Spleen (tissue), 11 donors: ENCODE measurements at regions not wholly inside any gene's neighbourhood (a gene's known extent, or its start where the extent isn't known, plus 50 kb on each side); places are given as distances from the start of the nearest gene placed in this dataset.

Source experiments
- DNase-seq: peaks from one replicate; pipeline ENCODE4 v3.0.0-alpha.2; 2020
- H3K27ac ChIP-seq, 8 donors: fragments of 200-600 bp; sonication (generic) in 7 of 8; 1 replicate in 4 of 8; 2 replicates in 4 of 8; pipeline versions ENCODE4 v1.5.0 to v1.8.0; 2016 to 2021; ENCODE audit warnings: inconsistent platforms in 4 of 8, mild to moderate bottlenecking in 4 of 8, moderate library complexity in 1 of 8
- H3K27me3 ChIP-seq, 7 donors: fragments of 200-600 bp; sonication (generic) in 6 of 7; replicated peaks in 1 of 7; 1 replicate in 4 of 7; 2 replicates in 3 of 7; pipeline versions ENCODE4 v1.5.0 to v1.8.0; 2016 to 2021; ENCODE audit warnings: inconsistent platforms in 3 of 7, mild to moderate bottlenecking in 1 of 7
- H3K36me3 ChIP-seq, 6 donors: fragments of 200-600 bp; sonication (generic) in 5 of 6; 1 replicate in 4 of 6; 2 replicates in 2 of 6; pipeline versions ENCODE4 v1.5.0 to v1.8.0; 2016 to 2021; ENCODE audit warnings: inconsistent platforms in 2 of 6
- H3K4me1 ChIP-seq, 6 donors: fragments of 200-600 bp; sonication (generic) in 5 of 6; 1 replicate in 3 of 6; 2 replicates in 3 of 6; pipeline versions ENCODE4 v1.5.0 to v1.8.0; 2016 to 2021; ENCODE audit warnings: inconsistent platforms in 3 of 6
- H3K4me3 ChIP-seq, 8 donors: fragments of 200-600 bp; sonication (generic) in 7 of 8; 1 replicate in 4 of 8; 2 replicates in 4 of 8; pipeline versions ENCODE4 v1.5.0 to v1.8.0; 2016 to 2021; ENCODE audit warnings: inconsistent platforms in 4 of 8, mild to moderate bottlenecking in 4 of 8, moderate library complexity in 2 of 8
- H3K9me3 ChIP-seq, 8 donors: fragments of 200-600 bp; sonication (generic) in 7 of 8; 1 replicate in 4 of 8; 2 replicates in 4 of 8; pipeline versions ENCODE4 v1.5.0 to v1.8.0; 2016 to 2021; ENCODE audit warnings: inconsistent platforms in 4 of 8
- POLR2A ChIP-seq, 3 donors: fragments of 450-650 bp; IDR thresholded peaks; one replicate each; pipeline ENCODE4 v1.5.1; 2017; ENCODE audit warnings: antibody characterized with exemption in 3 of 3, mild to moderate bottlenecking in 1 of 3
- POLR2AphosphoS5 ChIP-seq, 3 donors: sonication (generic); formaldehyde crosslinking; IDR thresholded peaks; one replicate each; pipeline ENCODE4 v1.5.1; 2017; ENCODE audit warnings: antibody characterized with exemption in 3 of 3
- whole genome bisulfite sequencing, 5 donors: extraction: QIAGEN DNeasy Blood & Tissue Kit in 3 of 5; methylation state at CpG; one replicate each; pipeline versions ENCODE4 v1.1.5 to v1.1.7; 2013 to 2018; 5-methylcytosine and 5-hydroxymethylcytosine counted together
- intact Hi-C: fragments of 100-400 bp; cut with DNase I; formaldehyde crosslinking; loops from one replicate; pipeline ENCODE4 v1.15.0; 2023; ENCODE audit warnings: low total_unique reads
- TF ChIP-seq, protein P1 (sequence below), 11 experiments: fragments of 200-600 bp in 7 of 11; fragments of 450-650 bp in 4 of 11; sonication (generic) in 4 of 11; IDR thresholded peaks in 8 of 11; conservative IDR thresholded peaks in 3 of 11; 1 replicate in 7 of 11; 2 replicates in 4 of 11; pipeline versions ENCODE4 v1.4.0 to v1.8.0; 2016 to 2021; ENCODE audit warnings: antibody characterized with exemption in 11 of 11, inconsistent platforms in 4 of 11, mild to moderate bottlenecking in 1 of 11
- donor health status: healthy with polysubstance abuse.
- donor health status: DM: no; HTN: no; CAD: no; lungs with moderate emphysema.
- donor health status: DM: no; HTN: no; CAD: no.
- donor health status: Bipolar disorder and iron deficiency.
- donor health status: healthy.
- donor health status: DM: no; HTN: no; CAD: no.
- donor health status: DM: yes; HTN: yes; CAD: no.

DNA sequence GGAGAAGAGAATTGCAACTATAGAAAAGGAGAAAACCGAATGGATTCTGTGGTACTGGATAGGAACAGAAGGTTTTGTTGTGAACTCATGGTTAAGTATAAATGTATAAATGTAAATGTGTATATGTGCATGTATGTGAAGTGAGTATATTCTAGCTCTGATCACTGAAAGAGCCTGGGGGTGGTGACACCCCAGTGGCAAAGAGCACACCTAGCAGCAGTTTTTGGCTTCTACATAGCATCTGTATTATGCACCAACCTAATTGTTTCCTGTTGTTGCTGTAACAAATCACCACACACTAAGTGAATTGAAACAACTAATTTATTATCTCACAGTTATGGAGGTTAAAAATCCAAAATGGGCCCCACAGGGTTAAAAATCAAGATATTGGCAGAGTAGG lies 455.4 kb downstream of the RPS24 start:
- intact Hi-C loops, result no loop called here
- H3K36me3 ChIP-seq, result no peaks in the 10 kb centered on the region
- peaks cover 0 to 38% (median 18%) of the 10 kb centered on the region in 8 donors for H3K9me3 ChIP-seq
- 65 to 78% (median 74%) methylated on average over 1 of the region's 1 CpG for WGBS, 5 donors
- no peaks in the 10 kb centered on the region for H3K4me1 ChIP-seq
- DNase-seq, result no peak
- no peak overlapping the region for H3K27ac ChIP-seq
- no peaks in the 10 kb centered on the region for H3K27me3 ChIP-seq
- H3K4me3 ChIP-seq, result no peak overlapping the region
- TF ChIP-seq POLR2AphosphoS5 (IDR thresholded peaks at IDR 0.05) (no peak), POLR2A (IDR thresholded peaks at IDR 0.05) (no peak)
- TF ChIP-seq, protein P1, sequence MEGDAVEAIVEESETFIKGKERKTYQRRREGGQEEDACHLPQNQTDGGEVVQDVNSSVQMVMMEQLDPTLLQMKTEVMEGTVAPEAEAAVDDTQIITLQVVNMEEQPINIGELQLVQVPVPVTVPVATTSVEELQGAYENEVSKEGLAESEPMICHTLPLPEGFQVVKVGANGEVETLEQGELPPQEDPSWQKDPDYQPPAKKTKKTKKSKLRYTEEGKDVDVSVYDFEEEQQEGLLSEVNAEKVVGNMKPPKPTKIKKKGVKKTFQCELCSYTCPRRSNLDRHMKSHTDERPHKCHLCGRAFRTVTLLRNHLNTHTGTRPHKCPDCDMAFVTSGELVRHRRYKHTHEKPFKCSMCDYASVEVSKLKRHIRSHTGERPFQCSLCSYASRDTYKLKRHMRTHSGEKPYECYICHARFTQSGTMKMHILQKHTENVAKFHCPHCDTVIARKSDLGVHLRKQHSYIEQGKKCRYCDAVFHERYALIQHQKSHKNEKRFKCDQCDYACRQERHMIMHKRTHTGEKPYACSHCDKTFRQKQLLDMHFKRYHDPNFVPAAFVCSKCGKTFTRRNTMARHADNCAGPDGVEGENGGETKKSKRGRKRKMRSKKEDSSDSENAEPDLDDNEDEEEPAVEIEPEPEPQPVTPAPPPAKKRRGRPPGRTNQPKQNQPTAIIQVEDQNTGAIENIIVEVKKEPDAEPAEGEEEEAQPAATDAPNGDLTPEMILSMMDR (IDR thresholded peaks at IDR 0.05 in 8 of 11, conservative IDR thresholded peaks at IDR 0.05 in 3 of 11), result no peak

DNA sequence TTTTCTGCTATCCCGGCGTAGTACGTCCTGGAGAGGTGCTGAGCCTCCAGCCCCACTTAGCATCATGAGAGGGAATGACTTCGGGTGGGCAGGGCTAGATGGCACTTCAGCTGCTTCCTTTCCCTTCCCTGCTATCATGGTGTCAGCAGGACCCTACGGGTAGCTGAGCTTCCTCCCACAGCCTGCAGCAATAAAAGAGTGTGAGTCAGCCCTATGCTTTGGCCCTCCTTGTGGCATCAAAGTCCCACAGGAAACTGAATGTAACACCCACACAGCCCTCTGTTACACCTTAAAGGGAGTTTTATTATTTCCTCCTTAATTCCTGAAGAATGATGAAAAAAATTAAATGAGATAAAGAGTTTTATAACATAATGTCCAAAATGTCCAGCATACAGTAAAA lies 458.1 kb downstream of the RPS24 start:
- intact Hi-C loops, result no loop called here
- no peak for DNase-seq
- H3K9me3 ChIP-seq, result peaks cover 0 to 38% (median 18%) of the 10 kb centered on the region in 8 donors
- TF ChIP-seq POLR2A (IDR thresholded peaks at IDR 0.05) (no peak), POLR2AphosphoS5 (IDR thresholded peaks at IDR 0.05) (no peak)
- TF ChIP-seq, protein P1 (IDR thresholded peaks at IDR 0.05 in 8 of 11, conservative IDR thresholded peaks at IDR 0.05 in 3 of 11), result no peak
- no peak overlapping the region for H3K4me3 ChIP-seq
- H3K4me1 ChIP-seq, result no peaks in the 10 kb centered on the region
- H3K27ac ChIP-seq, result no peak overlapping the region
- 22 to 77% (median 72%) methylated on average over 1 to 5 of the region's 5 CpGs for WGBS, 5 donors
- H3K36me3 ChIP-seq, result no peaks in the 10 kb centered on the region
- no peaks in the 10 kb centered on the region for H3K27me3 ChIP-seq

DNA sequence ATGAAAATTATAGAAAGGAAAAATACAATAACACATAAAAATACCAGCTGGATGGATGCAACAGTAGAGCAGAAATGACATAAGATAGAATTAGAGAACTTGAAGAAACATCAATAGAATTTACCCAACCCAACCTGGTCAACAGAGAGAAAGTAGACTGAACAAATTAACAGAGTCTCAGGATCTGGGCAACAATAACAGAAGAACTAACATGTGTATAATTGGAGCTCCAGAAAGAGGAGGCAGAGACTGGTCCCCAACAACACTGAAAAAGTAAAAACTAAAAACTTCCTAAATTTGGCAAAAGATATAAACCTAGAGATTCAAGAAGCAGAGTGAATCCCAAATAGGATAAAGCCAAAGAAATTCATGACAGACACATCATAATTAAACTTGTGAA lies 458.8 kb downstream of the RPS24 start:
- Histone ChIP-seq H3K4me3 (no peak overlapping the region), H3K36me3 (no peaks in the 10 kb centered on the region), H3K9me3 (peaks cover 0 to 38% (median 18%) of the 10 kb centered on the region in 8 donors), H3K27ac (no peak overlapping the region), H3K27me3 (no peaks in the 10 kb centered on the region), H3K4me1 (no peaks in the 10 kb centered on the region)
- intact Hi-C loops, result no loop called here
- no peak for DNase-seq
- TF ChIP-seq POLR2A (IDR thresholded peaks at IDR 0.05), result no peak
- TF ChIP-seq, protein P1 (IDR thresholded peaks at IDR 0.05 in 8 of 11, conservative IDR thresholded peaks at IDR 0.05 in 3 of 11), result no peak

DNA sequence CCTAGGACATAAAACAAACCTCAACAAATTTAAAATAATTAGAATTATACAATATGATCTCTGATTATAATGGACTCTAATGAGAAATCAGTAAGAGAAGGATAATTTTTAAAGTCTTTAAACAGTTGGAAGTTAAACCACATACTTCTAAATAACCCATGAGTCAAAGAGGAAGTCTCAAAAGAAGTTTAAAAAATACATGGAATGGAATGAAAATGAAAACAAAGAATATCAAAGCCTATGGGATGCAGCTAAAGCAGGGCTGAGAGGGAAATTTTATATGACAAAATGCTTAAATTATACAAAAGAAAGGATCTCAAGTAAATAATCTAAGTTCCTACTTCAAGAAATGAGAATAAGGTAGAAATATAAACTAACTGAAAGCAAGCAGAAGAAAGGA lies 460.5 kb downstream of the RPS24 start:
- no peak for DNase-seq
- Histone ChIP-seq H3K36me3 (no peaks in the 10 kb centered on the region), H3K27me3 (no peaks in the 10 kb centered on the region), H3K4me1 (no peaks in the 10 kb centered on the region), H3K9me3 (peaks cover 0 to 32% (median 18%) of the 10 kb centered on the region in 8 donors), H3K4me3 (no peak overlapping the region), H3K27ac (no peak overlapping the region)
- intact Hi-C loops, result no loop called here
- no peak for TF ChIP-seq POLR2A (IDR thresholded peaks at IDR 0.05)
- TF ChIP-seq, protein P1 (IDR thresholded peaks at IDR 0.05 in 8 of 11, conservative IDR thresholded peaks at IDR 0.05 in 3 of 11), result no peak
- TF ChIP-seq POLR2AphosphoS5 (IDR thresholded peaks at IDR 0.05), result no peak
